GM18505 (cell line): ENCODE measurements at regions not wholly inside any gene's neighbourhood (a gene's known extent, or its start where the extent isn't known, plus 50 kb on each side); places are given as distances from the start of the nearest gene placed in this dataset.
"Not testable (repeated sequence)": the region's sequence is repeated elsewhere in the genome, so short reads cannot be mapped to it uniquely, and the experiment has no call there.

Experiments
- ATAC-seq: cut with Tn5 transposase; IDR thresholded peaks from one replicate; pipeline ENCODE4 v1.9.1; 2021; ENCODE audit not compliant: unreplicated experiment
- POLR2A ChIP-seq: IDR thresholded peaks from 4 replicates; pipeline ENCODE4 v1.6.1; 2011; ENCODE audit warnings: borderline replicate concordance; ENCODE audit not compliant: insufficient read depth, insufficient read length; ENCODE audit errors: extremely low read depth

GRCh38 chrX:109875831-109876230 lies 127.1 kb upstream of the TMEM164 start:
- TF ChIP-seq POLR2A = no peak
- no peak for ATAC-seq

DNA sequence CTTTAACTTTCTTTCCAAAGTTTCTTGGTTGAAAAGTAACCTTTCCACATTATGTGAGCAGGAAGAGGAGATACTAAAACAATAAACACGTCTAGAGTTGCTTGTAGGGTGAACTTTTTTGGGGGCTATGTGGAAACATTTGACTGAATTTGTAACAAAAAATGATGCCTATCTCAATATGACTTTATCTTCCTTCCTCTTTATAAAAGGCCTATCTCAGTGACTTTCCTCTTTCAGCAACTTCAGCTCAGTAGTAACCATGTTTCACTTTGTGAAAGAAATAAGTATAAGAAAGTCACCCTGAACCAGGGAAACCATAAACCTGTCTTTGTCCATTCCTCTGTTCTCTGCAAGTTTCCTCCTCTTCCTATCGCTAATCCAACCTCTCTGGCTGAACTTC lies 124.7 kb upstream of the TMEM164 start:
- TF ChIP-seq POLR2A = no peak
- ATAC-seq = no peak

DNA sequence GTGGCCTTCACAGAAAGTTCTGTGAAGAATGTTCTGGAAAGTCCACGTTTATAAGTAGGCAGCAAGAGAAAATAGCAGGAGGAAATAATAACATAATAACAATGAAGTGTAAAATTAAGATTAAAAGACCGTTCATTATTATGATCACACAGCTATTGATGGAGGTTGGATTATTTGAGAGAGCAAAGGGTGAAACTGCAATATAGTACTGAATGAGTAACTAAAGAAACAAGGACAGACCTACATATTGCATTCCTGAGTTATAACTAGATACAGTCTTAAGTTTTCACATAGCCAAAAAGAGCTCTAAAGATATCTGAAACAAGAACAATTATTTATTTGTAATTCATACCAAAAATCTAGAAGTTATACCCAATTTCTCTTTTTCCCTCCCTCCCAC lies 122.9 kb upstream of the TMEM164 start:
- TF ChIP-seq POLR2A = no peak
- no peak for ATAC-seq

DNA sequence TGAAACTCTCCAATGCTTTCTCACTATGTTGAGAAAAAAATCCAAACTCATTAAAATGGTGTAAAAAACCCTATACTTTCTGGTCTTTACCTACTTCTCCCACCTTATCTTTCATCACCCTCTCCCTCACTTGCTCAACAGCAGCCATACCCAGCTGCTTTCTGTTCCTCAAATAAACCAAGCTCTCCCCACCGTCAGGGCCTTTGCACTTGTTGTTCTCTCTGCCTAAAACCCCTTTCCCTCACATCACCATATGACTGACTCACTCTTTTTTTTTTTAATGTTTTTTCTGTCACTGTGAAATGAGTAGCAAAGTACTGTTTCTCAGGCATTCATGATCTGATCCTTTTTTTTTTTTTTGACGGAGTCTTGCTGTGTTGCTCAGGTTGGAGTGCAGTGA lies 122.3 kb upstream of the TMEM164 start:
- TF ChIP-seq POLR2A = no peak
- peak; percentile 96 for ATAC-seq

DNA sequence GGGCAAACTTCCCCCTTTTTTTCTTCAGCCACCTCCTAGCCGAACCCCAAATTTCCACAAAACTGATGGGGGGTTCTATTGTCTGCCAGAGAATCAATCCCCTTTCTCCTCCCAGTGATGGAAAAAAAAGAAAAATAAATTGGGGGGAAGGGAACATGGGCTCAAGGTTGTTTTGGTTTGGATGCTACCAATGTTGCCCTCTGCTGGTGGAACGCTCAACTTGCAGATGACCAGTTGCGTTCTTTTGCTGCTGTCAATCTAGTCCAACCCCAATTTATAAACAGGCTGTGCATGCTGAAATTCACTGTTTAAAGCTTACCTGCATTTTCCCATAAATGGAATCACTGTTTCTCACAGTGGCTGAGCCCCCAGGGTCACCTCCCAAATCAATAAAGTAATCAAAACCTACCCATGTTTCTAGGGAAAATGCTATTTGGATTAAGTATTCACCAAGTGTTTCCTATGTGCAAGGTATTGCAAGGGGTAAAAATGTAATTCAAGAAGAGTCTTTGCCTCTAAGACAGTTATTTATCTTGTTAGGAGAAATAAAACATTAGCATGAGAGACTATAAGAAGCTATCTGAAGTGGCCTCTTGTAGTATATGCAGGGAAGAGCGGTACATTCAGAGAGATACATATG lies 116.7 kb upstream of the TMEM164 start:
- ATAC-seq = no peak
- no peak for TF ChIP-seq POLR2A

- no peak for ATAC-seq
- TF ChIP-seq POLR2A = no peak
Observed at GRCh38 chrX:109889289-109890006, 113.5 kb upstream of the TMEM164 start.

DNA sequence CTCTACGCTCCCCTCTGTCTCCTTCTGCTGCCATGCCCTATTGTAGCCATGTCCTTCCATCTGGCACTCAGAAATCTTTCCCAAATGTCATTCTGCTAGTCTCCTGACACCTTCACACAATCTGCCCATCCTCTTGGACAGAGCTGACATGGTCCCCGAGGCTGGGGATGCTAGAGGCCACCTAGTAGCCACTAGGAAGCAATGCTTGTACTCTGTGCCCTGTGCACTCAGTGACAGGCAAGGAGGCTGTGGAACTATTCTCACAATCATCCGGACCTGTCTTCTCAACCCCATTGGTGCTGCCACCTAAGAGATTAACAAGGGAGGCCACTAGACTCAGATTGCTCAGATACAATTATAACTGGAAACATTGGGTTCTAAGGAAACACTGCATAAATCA lies 112.6 kb upstream of the TMEM164 start:
- no peak for TF ChIP-seq POLR2A
- no peak for ATAC-seq

DNA sequence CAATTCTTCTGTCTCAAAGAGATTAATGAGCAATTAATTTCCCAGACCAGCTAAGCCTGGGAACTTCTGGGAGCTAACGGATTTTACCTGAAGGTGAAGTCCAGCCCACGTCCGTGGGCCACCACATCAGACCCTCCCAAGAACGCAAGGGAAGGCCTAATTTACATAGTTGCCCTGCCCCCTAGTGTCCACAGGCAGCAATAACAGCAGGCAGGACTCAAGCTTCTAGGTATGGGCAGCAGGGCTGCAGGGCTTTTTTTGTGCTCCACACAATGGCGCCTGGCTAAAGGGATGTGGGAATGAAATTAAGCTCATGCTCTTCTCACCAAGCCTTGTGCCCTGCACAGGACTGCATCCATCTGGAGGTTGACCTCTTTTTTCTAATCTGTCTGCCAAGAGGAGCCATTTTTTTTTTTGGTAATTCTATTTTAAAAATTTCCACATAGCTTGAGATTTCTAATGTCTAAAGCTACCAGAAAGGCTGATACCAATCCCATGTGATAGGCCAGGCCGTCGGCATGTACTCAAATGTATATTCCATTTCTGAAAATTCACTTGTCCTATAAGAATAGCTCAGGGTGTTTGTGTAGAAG lies 111.9 kb upstream of the TMEM164 start:
- no peak for TF ChIP-seq POLR2A
- ATAC-seq = no peak

DNA sequence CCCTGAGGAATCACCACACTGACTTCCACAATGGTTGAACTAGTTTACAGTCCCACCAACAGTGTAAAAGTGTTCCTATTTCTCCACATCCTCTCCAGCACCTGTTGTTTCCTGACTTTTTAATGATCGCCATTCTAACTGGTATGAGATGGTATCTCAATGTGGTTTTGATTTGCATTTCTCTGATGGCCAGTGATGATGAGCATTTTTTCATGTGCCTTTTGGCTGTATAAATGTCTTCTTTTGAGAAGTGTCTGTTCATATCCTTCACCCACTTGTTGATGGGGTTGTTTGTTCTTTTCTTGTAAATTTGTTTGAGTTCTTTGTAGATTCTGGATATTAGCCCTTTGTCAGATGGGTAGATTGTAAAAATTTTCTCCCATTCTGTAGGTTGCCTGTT lies 106.9 kb upstream of the TMEM164 start:
- ATAC-seq = not testable (repeated sequence)

- no peak for TF ChIP-seq POLR2A
- ATAC-seq = no peak
Observed at GRCh38 chrX:109902665-109903064, 100.2 kb upstream of the TMEM164 start.

GRCh38 chrX:109911046-109911445 lies 91.9 kb upstream of the TMEM164 start:
- no peak for TF ChIP-seq POLR2A
- no peak for ATAC-seq

DNA sequence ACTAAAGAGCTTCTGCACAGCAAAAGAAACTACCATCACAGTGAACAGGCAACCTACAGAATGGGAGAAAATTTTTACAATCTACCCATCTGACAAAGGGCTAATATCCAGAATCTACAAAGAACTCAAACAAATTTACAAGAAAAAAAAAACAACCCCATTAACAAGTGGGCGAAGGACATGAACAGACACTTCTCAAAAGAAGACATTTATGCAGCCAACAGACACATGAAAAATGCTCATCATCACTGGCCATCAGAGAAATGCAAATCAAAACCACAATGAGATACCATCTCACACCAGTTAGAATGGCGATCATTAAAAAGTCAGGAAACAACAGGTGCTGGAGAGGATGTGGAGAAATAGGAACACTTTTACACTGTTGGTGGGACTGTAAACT lies 89.9 kb upstream of the TMEM164 start:
- not testable (repeated sequence) for ATAC-seq

DNA sequence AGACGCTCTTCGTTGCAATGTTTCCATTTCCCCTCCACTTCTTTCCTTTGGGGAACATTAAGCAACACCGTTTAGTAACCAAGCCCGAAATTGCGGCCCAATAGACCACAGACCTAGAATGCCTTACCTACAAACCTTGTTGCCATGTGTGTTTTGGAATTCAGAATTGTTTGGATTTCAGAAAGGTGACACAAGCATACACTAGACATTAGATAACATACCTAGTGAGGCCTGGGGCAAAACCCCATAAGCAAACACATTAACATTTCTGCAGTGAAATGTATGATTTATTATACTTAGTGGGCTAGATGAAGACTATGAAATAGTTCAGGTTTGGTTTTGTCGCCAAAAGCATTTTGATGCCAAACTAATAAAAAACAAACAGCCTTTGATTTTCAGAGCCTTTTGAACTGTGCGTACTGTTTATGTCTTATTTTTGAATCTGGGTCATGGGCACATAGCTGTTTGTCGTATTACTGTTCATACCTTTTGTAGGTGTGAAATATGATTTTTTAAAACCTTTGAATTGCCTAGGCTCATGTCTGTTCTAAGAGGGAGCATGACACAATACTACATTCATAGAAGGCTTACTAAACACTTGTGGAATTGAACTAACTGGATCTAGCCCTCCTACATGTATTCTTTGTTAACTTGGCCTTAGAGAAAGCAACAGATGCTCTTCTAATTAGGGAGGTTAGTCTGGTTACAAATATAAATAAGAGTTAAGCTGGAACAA lies 88.6 kb upstream of the TMEM164 start:
- TF ChIP-seq POLR2A = no peak
- ATAC-seq = no peak

DNA sequence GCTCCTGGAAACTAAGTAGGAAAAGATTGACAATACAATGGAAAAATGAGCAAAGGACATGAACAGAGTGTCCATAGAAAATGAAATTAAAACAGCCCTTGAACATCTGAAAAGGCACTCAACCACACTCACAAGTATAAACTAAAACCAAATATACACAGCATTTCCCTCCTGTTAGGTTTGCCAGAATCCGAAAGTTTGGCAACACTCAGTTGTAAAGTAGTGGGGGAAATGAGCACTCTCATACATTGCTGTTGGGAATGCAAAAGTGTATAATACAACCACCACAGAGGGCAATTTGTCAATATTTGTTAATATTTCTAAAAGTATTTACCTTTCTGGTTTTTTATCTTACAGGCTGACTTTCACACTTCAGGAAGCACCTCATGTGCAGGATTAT lies 84.2 kb upstream of the TMEM164 start:
- no peak for TF ChIP-seq POLR2A
- no peak for ATAC-seq
